KOPT-K1 (cell line): ENCODE measurements at regions not wholly inside any gene's neighbourhood (a gene's known extent, or its start where the extent isn't known, plus 50 kb on each side); places are given as distances from the start of the nearest gene placed in this dataset.
A peak's percentile ranks its signal among the peaks of the same experiment; 100 is the strongest.
"Not testable (repeated sequence)": the region's sequence is repeated elsewhere in the genome, so short reads cannot be mapped to it uniquely, and the experiment has no call there.

Source experiments
- H3K27ac ChIP-seq: fragments of 200-600 bp; sonication (generic); 2 replicates; pipeline ENCODE4 v1.5.1; 2016; ENCODE audit warnings: antibody characterized with exemption, mild to moderate bottlenecking, low read depth, low read length; ENCODE audit not compliant: poor library complexity, severe bottlenecking
- H3K36me3 ChIP-seq: fragments of 200-600 bp; sonication (generic); 2 replicates; pipeline ENCODE4 v1.5.1; 2017; ENCODE audit warnings: antibody characterized with exemption, mild to moderate bottlenecking, low read length, moderate library complexity; ENCODE audit not compliant: insufficient read depth
- H3K9me3 ChIP-seq: fragments of 200-600 bp; sonication (generic); 2 replicates; pipeline ENCODE4 v1.5.1; 2017; ENCODE audit warnings: antibody characterized with exemption, low read length, mild to moderate bottlenecking; ENCODE audit not compliant: insufficient read depth, poor library complexity, severe bottlenecking

- H3K27ac ChIP-seq, H3K9me3 ChIP-seq, H3K36me3 ChIP-seq: not testable (repeated sequence)
Measured at GRCh38 chr1:228796945-228797344, 61.7 kb downstream of the RHOU start.

DNA sequence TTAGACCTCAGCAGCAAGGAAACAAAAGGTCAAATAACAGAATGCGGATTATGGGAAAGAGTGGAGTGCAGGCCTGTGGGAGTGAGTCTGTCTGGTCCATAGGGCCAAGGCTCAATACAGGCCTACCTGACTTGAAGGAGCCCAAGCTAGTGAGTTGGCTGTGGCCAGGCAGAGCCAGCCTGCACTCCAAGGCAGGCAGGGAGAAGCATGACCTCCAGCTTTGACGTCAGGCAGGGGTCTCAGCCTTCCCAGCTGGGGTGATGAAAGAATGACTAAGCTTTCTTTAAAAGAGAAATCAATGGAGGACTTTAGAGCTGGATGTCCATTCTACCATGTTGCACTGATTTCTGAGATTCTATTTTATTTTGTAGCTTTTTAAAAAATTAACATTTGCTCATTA is 62.8 kb downstream of the RHOU start:
- no peaks in the 10 kb centered on the region for H3K9me3 ChIP-seq

DNA sequence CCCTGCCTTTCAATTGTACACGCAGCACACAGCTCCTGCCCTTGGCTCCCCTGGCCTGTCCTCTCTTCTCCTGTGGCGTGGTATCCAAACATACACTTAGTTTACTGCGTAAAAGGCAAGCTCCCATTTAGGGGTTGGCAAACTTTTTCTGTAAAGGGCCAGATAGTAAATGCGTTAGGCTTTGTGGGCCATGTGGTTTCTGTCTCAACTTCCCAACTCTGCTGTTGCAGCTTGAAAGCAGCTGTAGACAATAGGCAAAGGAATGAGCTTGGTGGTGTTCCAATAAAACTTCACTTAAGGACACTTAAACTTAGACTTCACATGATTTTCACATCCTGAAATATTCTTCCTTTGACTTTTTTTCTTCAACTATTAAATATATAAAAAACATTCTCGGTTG is 63.3 kb downstream of the RHOU start:
- H3K36me3 ChIP-seq, result no peaks in the 10 kb centered on the region
- H3K27ac ChIP-seq, result peak overlapping the region; percentile 30

More for the DNA sequence above, 62.8 kb downstream of the RHOU start:
- Histone ChIP-seq H3K36me3 (no peaks in the 10 kb centered on the region), H3K27ac (peak overlapping the region; percentile 30)

DNA sequence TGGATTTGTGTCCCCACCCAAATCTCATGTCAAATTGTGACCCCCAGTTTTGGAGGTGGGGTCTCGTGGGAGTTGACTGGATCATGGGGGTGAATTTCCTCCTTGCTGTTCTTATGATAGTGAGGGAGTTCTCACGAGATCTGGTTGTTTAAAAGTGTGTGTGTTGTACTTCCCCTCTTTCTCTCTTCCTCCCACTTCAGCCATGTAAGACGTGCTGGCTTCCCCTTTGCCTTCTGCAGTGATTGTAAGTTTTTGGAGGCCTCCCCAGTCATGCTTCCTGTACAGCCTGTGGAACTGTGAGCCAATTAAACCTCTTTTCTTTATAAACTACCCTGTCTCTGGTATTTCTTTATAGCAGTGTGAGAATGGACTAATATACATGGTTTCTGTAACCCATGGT is 64.6 kb downstream of the RHOU start:
- Histone ChIP-seq H3K36me3 (no peaks in the 10 kb centered on the region), H3K27ac (no peak overlapping the region), H3K9me3 (no peaks in the 10 kb centered on the region)

More for the DNA sequence above, 63.3 kb downstream of the RHOU start:
- H3K9me3 ChIP-seq, result no peaks in the 10 kb centered on the region

DNA sequence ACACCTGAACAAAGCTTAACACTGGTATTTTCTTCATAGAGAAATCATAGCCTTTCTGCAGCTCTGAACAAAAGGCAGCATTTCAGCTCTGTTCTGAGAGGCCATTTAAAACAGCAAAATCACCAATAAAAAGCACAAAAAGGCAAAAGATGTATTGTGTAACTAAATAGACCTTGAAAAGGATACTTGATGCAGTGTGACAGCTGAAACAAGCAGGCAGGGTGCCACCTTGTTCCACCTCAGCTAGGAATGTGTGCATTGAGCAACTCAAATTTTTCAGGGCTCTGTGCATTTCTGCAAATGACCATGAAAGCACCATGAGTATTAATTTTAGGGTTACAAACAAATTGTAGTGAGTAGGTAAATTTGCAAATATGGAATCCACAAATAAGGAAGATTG is 65.8 kb downstream of the RHOU start:
- Histone ChIP-seq H3K9me3 (no peaks in the 10 kb centered on the region), H3K36me3 (no peaks in the 10 kb centered on the region), H3K27ac (no peak overlapping the region)

DNA sequence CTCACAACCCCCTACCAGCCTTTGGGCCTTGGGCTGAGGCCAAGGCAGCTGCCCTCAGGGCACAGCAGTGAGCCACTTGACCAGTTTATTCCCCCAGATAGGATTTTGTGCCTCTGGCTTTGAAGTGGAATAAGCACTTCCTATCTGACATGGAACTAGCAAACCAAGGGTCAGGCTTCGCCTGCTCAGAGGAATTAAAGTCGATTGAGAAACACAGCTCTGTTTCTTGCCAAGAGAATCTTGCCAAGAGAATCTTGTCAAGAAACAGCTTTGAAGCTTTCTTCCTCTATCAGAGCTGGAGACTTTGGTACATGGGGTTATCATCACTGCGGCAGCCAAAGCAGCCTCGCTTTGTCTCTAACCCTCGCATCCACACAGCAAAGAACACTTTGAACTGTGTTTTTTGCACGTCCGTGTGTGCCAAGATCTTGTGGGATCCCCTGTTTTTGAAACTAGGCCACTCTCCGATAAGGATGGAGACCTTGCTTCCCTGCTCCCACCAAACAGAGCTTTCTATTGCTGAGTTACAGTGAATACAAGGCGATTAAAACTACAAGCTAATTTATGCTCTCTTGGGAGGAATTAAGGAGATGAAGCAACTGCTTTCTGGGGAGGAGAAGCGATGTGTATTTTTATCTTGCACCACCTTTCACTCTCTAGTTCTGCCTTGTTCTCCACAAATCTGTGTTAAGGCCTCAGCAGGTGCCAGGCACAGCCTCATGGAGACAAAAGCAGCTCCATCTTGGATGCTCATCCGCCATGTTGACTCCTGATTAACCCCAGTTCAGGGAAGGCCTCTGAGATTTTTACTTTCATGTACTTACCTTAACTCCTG is 67.3 kb downstream of the RHOU start:
- H3K36me3 ChIP-seq, result no peaks in the 10 kb centered on the region
- H3K9me3 ChIP-seq, result no peaks in the 10 kb centered on the region
- no peak overlapping the region for H3K27ac ChIP-seq

GRCh38 chr1:228803421-228803820 is 68.1 kb downstream of the RHOU start:
- Histone ChIP-seq H3K27ac (no peak overlapping the region), H3K36me3 (no peaks in the 10 kb centered on the region), H3K9me3 (no peaks in the 10 kb centered on the region)

DNA sequence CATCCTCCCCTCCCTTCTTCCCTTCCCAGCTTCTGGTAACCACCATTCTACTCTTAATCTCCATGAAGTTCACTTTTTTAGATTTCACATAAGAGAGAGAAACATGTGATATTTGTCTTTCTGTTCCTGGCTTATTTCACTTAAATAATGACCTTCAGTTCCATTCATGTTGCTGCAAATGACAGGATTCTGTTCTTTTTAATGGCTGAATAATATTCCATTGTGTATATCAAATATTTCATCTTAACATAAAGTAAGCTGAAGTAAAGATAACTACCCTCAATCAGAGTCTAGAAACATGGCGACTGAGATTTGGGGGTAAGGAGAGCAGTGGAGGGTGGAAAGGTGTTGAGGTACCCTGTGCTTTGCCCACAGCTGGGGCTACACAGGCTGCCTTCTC is 68.9 kb downstream of the RHOU start:
- no peaks in the 10 kb centered on the region for H3K36me3 ChIP-seq
- H3K9me3 ChIP-seq, result no peaks in the 10 kb centered on the region
- peak overlapping the region; percentile 66 for H3K27ac ChIP-seq

DNA sequence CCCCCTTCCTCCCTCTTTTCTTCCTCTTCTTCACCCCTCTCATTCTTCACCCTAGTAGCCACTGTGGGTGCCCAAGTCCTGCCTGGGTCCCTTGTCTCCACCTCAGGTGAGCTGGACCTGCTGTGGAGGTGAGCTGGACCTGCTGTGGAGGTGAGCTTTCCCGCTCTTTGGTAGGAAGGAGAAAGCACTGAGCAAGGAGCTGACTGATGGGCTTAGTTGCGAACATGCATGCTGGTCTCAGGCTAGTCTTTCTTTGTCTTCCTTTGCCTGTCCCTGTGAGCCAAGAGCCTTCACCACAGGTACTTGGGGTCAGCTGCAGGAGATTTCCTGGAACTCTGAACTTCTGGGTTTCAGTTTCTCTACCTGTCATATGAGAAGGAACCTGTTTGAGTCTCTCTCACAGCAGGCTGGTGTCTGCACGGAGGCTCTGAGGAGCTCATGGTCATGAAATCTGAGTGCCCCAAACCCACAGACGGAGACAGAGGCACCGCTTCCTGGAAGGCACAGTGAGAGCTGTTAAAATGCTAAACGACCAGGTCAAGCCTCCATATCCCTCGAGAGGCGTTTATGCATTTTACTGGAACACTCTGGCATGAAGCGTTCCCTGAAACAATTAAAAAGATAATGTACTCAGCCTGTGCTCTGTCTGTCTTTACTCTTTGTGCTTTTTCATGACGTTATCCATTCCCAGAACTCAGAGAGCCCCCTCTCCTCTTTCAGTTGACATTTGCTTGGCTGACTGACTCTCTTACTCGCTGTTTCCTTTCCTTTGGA is 69.5 kb downstream of the RHOU start:
- H3K27ac ChIP-seq, result peak overlapping the region; percentile 66
- no peaks in the 10 kb centered on the region for H3K9me3 ChIP-seq
- H3K36me3 ChIP-seq, result no peaks in the 10 kb centered on the region

DNA sequence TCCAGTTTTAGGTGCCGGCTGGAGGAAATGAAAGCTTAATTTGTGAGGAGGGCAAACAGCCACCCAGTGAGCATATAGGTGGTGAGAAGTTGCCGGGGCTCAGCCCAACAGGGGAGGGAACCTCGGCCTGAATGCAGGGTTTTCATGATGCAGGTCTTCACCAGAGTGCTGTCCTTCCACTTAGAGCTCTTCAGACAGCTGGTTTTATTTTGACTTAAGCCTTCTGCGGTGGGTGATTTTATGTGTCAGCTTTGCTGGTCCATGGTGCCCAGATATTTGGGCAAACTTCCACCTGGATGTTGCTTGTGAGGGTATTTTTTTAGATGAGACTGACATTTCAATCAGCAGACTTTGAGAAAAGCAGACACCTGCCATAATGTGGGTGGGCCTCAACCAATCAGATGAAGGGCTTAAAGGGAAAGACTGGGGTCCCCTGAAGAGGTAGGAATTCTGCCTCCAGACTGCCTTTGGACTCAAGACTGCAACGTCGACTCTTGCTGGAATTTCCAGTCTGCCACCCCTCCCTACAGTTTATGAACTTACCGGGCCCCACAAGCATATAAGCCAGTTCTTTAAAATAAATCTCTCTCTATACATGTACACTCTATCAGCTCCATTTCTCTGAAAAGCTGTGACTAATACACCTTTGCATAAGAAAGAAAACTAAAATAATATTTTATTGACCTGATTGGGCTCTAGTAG is 72.8 kb downstream of the RHOU start:
- H3K27ac ChIP-seq, result no peak overlapping the region
- no peaks in the 10 kb centered on the region for H3K36me3 ChIP-seq

DNA sequence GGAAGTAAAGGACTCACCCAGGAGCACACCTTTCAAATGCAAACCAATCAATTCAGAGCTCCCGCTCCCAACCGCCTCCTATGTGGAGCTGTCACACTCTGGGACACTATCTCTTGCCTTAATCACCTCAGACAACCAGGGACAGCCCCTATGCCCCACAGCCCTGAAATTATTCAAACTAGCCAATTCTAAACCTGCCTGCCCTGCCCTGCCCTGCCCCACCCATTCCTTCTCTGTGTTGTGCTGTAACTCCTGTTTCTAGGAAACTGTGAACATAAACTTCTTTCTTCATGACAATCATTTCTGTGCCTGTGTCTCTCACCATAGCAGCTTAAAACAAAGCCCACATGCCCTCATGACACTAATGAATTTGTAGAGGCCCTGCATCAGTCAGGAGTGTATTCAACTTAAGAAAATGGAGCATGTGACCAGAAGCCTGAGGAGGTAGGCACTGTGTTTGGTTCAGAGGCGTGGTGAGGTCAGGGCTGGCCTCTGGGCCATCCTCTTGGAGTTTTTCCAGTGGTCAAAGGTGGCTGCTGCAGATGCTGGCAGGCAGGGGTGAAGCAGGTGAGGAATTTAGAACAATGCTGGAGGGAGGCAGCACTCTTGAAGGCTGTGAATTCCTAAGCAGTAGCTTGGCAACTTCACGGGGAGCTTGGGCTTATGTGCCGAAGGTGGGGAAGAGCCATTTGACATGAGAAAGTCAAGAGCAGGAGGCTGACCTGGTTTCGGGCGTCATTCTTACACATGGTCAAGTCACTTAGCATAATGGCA is 74.5 kb downstream of the RHOU start:
- H3K27ac ChIP-seq, result no peak overlapping the region
- H3K36me3 ChIP-seq, result no peaks in the 10 kb centered on the region
- H3K9me3 ChIP-seq, result no peaks in the 10 kb centered on the region

More for the DNA sequence above, 72.8 kb downstream of the RHOU start:
- H3K9me3 ChIP-seq, result no peaks in the 10 kb centered on the region

- no peaks in the 10 kb centered on the region for H3K9me3 ChIP-seq
Measured at GRCh38 chr1:228810395-228810758, 75.1 kb downstream of the RHOU start.

GRCh38 chr1:228810878-228811711 is 75.8 kb downstream of the RHOU start:
- Histone ChIP-seq H3K27ac (peak overlapping the region; percentile 39), H3K9me3 (no peaks in the 10 kb centered on the region), H3K36me3 (no peaks in the 10 kb centered on the region)

More at GRCh38 chr1:228810395-228810758, 75.1 kb downstream of the RHOU start:
- Histone ChIP-seq H3K27ac (no peak overlapping the region), H3K36me3 (no peaks in the 10 kb centered on the region)

- no peaks in the 10 kb centered on the region for H3K9me3 ChIP-seq
- H3K27ac ChIP-seq, result peak overlapping the region; percentile 39
- H3K36me3 ChIP-seq, result no peaks in the 10 kb centered on the region
Measured at GRCh38 chr1:228811712-228812305, 76.5 kb downstream of the RHOU start.
